Cardiac fibroblast (primary cell): ENCODE measurements at regions not wholly inside any gene's neighbourhood (a gene's known extent, or its start where the extent isn't known, plus 50 kb on each side); places are given as distances from the start of the nearest gene placed in this dataset.

Experiments
- DNase-seq, 2 donors: peaks; one replicate each; pipeline versions ENCODE4 v3.0.0 to v3.0.0-alpha.2; 2010; ENCODE audit warnings: low read depth in 2 of 2
- H3K4me3 ChIP-seq, 2 donors: replicated peaks in 1 of 2; 1 replicate in 1 of 2; 2 replicates in 1 of 2; pipeline ENCODE4 v1.5.1; 2011; ENCODE audit warnings: low read depth in 2 of 2, low read length in 2 of 2, mild to moderate bottlenecking in 2 of 2, moderate library complexity in 1 of 2
- CTCF ChIP-seq: IDR thresholded peaks from one replicate; pipeline ENCODE4 v1.5.1; 2011; ENCODE audit warnings: low read depth, mild to moderate bottlenecking, low read length, inconsistent platforms

- no peak overlapping the region for H3K4me3 ChIP-seq
- no peak for TF ChIP-seq CTCF
- DNase-seq = no peak
These were observed 259.4 kb upstream of the JADE1 start for GRCh38 chr4:128550060-128550459.

GRCh38 chr4:128549636-128550035 is 259.9 kb upstream of the JADE1 start:
- H3K4me3 ChIP-seq = no peak overlapping the region
- DNase-seq = no peak
- TF ChIP-seq CTCF = no peak

- no peak for DNase-seq
- no peak overlapping the region for H3K4me3 ChIP-seq
- TF ChIP-seq CTCF = no peak
These were observed 260.8 kb upstream of the PGRMC2 start for GRCh38 chr4:128548381-128548780.

GRCh38 chr4:128544272-128544671 is 256.7 kb upstream of the PGRMC2 start:
- no peak overlapping the region for H3K4me3 ChIP-seq
- TF ChIP-seq CTCF = no peak
- no peak for DNase-seq

- no peak overlapping the region for H3K4me3 ChIP-seq
- TF ChIP-seq CTCF = no peak
- no peak for DNase-seq
These were observed 256.1 kb upstream of the PGRMC2 start for GRCh38 chr4:128543696-128544095.

- DNase-seq = no peak
These were observed 254.4 kb upstream of the PGRMC2 start for GRCh38 chr4:128542047-128542446.

More at GRCh38 chr4:128542047-128542446, 254.4 kb upstream of the PGRMC2 start:
- H3K4me3 ChIP-seq = no peak overlapping the region
- TF ChIP-seq CTCF = no peak
